SK-N-SH (cell line): ENCODE measurements at regions not wholly inside any gene's neighbourhood (a gene's known extent, or its start where the extent isn't known, plus 50 kb on each side); places are given as distances from the start of the nearest gene placed in this dataset.

ENCODE experiments used
- CTCF ChIA-PET: fragments of 300-600, 350-600 bp; formaldehyde crosslinking; extraction: SDS; loops from one replicate; lab custom pipeline; 2021; lab: Yijun Ruan, JAX
- POLR2A ChIA-PET: fragments of 350-600 bp; sonication (Branson Sonifier 250); formaldehyde crosslinking; extraction: SDS; loops from one replicate; lab custom pipeline; 2020; ENCODE audit warnings: antibody characterized with exemption, inconsistent platforms; lab: Yijun Ruan, JAX
- DNase-seq: peaks from one replicate; pipeline ENCODE4 v3.0.0; 2012
- H2AFZ ChIP-seq: fragments of 200-600 bp; sonication (generic); 2 replicates; pipeline ENCODE4 v1.8.1; 2016; ENCODE audit warnings: antibody characterized with exemption, mild to moderate bottlenecking, low read depth
- H3F3A ChIP-seq: fragments of 200-600 bp; sonication (generic); replicated peaks from 2 replicates; pipeline ENCODE3; 2016; ENCODE audit warnings: antibody characterized with exemption, mild to moderate bottlenecking; ENCODE audit not compliant: insufficient read depth
- H3K27ac ChIP-seq, 2 experiments: fragments of 200-500 bp in 1 of 2; fragments of 200-600 bp in 1 of 2; sonication (Bioruptor generic) in 1 of 2; sonication (generic), shearing (Covaris generic) in 1 of 2; 2 replicates each; pipeline versions ENCODE4 v1.5.1 to v1.6.1; 2014 to 2016; ENCODE audit warnings: low read depth in 2 of 2, inconsistent platforms in 1 of 2, low read length in 1 of 2, mild to moderate bottlenecking in 1 of 2, mixed read lengths in 1 of 2
- H3K27me3 ChIP-seq: fragments of 200-600 bp; sonication (generic), shearing (Covaris generic); 2 replicates; pipeline ENCODE4 v1.6.1; 2016; ENCODE audit warnings: mixed run types; ENCODE audit not compliant: insufficient read depth
- H3K36me3 ChIP-seq, 2 experiments: fragments of 200-500 bp in 1 of 2; fragments of 200-600 bp in 1 of 2; sonication (Bioruptor generic) in 1 of 2; sonication (generic) in 1 of 2; replicated peaks in 1 of 2; 2 replicates each; pipeline versions ENCODE3 to v1.5.1; 2014 to 2016; ENCODE audit warnings: low read length in 1 of 2, mild to moderate bottlenecking in 1 of 2; ENCODE audit not compliant: insufficient read depth in 2 of 2, control insufficient read depth in 1 of 2
- H3K4me1 ChIP-seq, 2 experiments: fragments of 200-500 bp in 1 of 2; fragments of 200-600 bp in 1 of 2; sonication (Bioruptor generic) in 1 of 2; sonication (generic), shearing (Covaris generic) in 1 of 2; 2 replicates each; pipeline versions ENCODE4 v1.5.1 to v1.6.1; 2014 to 2016; ENCODE audit warnings: low read depth in 1 of 2, low read length in 1 of 2, mixed run types in 1 of 2; ENCODE audit not compliant: insufficient read depth in 2 of 2, control insufficient read depth in 1 of 2
- H3K4me2 ChIP-seq: fragments of 200-600 bp; sonication (generic), shearing (Covaris generic); 2 replicates; pipeline ENCODE4 v1.6.1; 2017; ENCODE audit warnings: mixed run types
- H3K4me3 ChIP-seq, 2 experiments: fragments of 200-500 bp in 1 of 2; fragments of 200-600 bp in 1 of 2; sonication (Bioruptor generic) in 1 of 2; sonication (generic), shearing (Covaris generic) in 1 of 2; 2 replicates each; pipeline versions ENCODE4 v1.5.1 to v1.8.1; 2014 to 2016; ENCODE audit warnings: low read depth in 2 of 2, inconsistent platforms in 1 of 2, low read length in 1 of 2, mild to moderate bottlenecking in 1 of 2, mixed read lengths in 1 of 2, moderate library complexity in 1 of 2
- H3K79me2 ChIP-seq: fragments of 200-600 bp; sonication (generic); 2 replicates; pipeline ENCODE4 v1.8.1; 2017; ENCODE audit warnings: mild to moderate bottlenecking; ENCODE audit not compliant: insufficient read depth
- H3K9ac ChIP-seq: fragments of 200-600 bp; sonication (generic); 2 replicates; pipeline ENCODE4 v1.6.1; 2017; ENCODE audit warnings: mixed run types
- H3K9me2 ChIP-seq: fragments of 200-600 bp; sonication (generic); 2 replicates; pipeline ENCODE4 v1.6.1; 2017; ENCODE audit warnings: mixed run types
- H3K9me3 ChIP-seq: fragments of 200-600 bp; sonication (generic); 2 replicates; pipeline ENCODE4 v1.6.1; 2017; ENCODE audit warnings: mixed run types, mild to moderate bottlenecking, moderate library complexity
- H4K20me1 ChIP-seq: fragments of 200-600 bp; sonication (generic); 2 replicates; pipeline ENCODE4 v1.6.1; 2017; ENCODE audit warnings: mild to moderate bottlenecking, mixed run types; ENCODE audit not compliant: insufficient read depth
- CTCF ChIP-seq: fragments of 200-600 bp; sonication (generic); IDR thresholded peaks from 2 replicates; pipeline ENCODE4 v1.6.1; 2017; ENCODE audit warnings: antibody characterized with exemption, mild to moderate bottlenecking, moderate library complexity
- ELF1 ChIP-seq: IDR thresholded peaks from 2 replicates; pipeline ENCODE4 v1.4.0; 2012
- EZH2phosphoT487 ChIP-seq: fragments of 200-600 bp; sonication (generic); IDR thresholded peaks from 2 replicates; pipeline ENCODE4 v1.6.1; 2017; ENCODE audit warnings: low read depth, mixed run types, mild to moderate bottlenecking, antibody characterized with exemption, moderate library complexity, borderline replicate concordance
- FOSL2 ChIP-seq: IDR thresholded peaks from 2 replicates; pipeline ENCODE4 v1.4.0; 2012; ENCODE audit warnings: low read depth, mild to moderate bottlenecking, moderate library complexity, borderline replicate concordance
- FOXJ3 ChIP-seq: sonication (generic); formaldehyde crosslinking; IDR thresholded peaks from 2 replicates; pipeline ENCODE4 v1.5.1; 2020; ENCODE audit warnings: mild to moderate bottlenecking, missing genetic modification reagents
- FOXM1 ChIP-seq: IDR thresholded peaks from 2 replicates; pipeline ENCODE4 v1.4.0; 2012; ENCODE audit warnings: low read depth, mild to moderate bottlenecking
- JUND ChIP-seq: IDR thresholded peaks from 2 replicates; pipeline ENCODE4 v1.4.0; 2012
- MXI1 ChIP-seq: IDR thresholded peaks from 2 replicates; pipeline ENCODE4 v1.6.1; 2012; ENCODE audit warnings: mild to moderate bottlenecking, low read depth, low read length, improper control_type of control experiment
- POLR2AphosphoS5 ChIP-seq: IDR thresholded peaks from 2 replicates; pipeline ENCODE4 v1.6.1; 2012; ENCODE audit warnings: low read depth, low read length
- RXRA ChIP-seq: IDR thresholded peaks from 2 replicates; pipeline ENCODE4 v1.4.0; 2012; ENCODE audit warnings: low read depth, mild to moderate bottlenecking, borderline replicate concordance
- TAF1 ChIP-seq: IDR thresholded peaks from 2 replicates; pipeline ENCODE4 v1.6.1; 2012; ENCODE audit warnings: low read depth, mild to moderate bottlenecking, low read length, moderate library complexity, borderline replicate concordance
- TCF12 ChIP-seq: IDR thresholded peaks from 2 replicates; pipeline ENCODE4 v1.4.0; 2012
- YY1 ChIP-seq: IDR thresholded peaks from 2 replicates; pipeline ENCODE4 v1.4.0; 2012; ENCODE audit warnings: low read depth, mild to moderate bottlenecking
- WGBS: methylation state at CpG from one replicate; pipeline ENCODE4 v1.1.6; 2017; ENCODE audit warnings: low lambda C conversion rate; 5-methylcytosine and 5-hydroxymethylcytosine counted together
- TF ChIP-seq, protein P1 (sequence below): IDR thresholded peaks from 2 replicates; pipeline ENCODE4 v1.4.0; 2012; ENCODE audit warnings: low read depth, borderline replicate concordance
- TF ChIP-seq, protein P2 (sequence below): IDR thresholded peaks from 2 replicates; pipeline ENCODE4; 2012

- no peak overlapping the region for H3K9ac ChIP-seq
- DNase-seq, result no peak
- no peaks in the 10 kb centered on the region for H3F3A ChIP-seq
- H3K4me1 ChIP-seq, result no peaks in the 10 kb centered on the region; a peak in 1 of 4 replicates
- no peaks in the 10 kb centered on the region for H3K79me2 ChIP-seq
- no peaks in the 10 kb centered on the region for H3K9me2 ChIP-seq
- H4K20me1 ChIP-seq, result no peaks in the 10 kb centered on the region
- H3K36me3 ChIP-seq, result no peaks in the 10 kb centered on the region
- no peaks in the 10 kb centered on the region for H3K9me3 ChIP-seq
- no peak overlapping the region for H3K4me3 ChIP-seq
- POLR2A ChIA-PET, result no interaction called here
- no peak overlapping the region for H3K27ac ChIP-seq
- H3K27me3 ChIP-seq, result no peaks in the 10 kb centered on the region
- CTCF ChIA-PET, result no interaction called here
- TF ChIP-seq FOXJ3 (CRISPR knock-in tag) (no peak), CTCF (no peak), MXI1 (no peak), YY1 (no peak), POLR2AphosphoS5 (no peak)
- H2AFZ ChIP-seq, result no peak overlapping the region
- 22% methylated on average over 3 of the region's 3 CpGs for WGBS
- no peak overlapping the region for H3K4me2 ChIP-seq
Observed at GRCh38 chr7:52120912-52121311, 804.3 kb upstream of the COBL start.

- Histone ChIP-seq H3K27me3 (no peaks in the 10 kb centered on the region), H3K79me2 (no peaks in the 10 kb centered on the region), H3K9ac (no peak overlapping the region), H3F3A (no peaks in the 10 kb centered on the region), H2AFZ (no peak overlapping the region), H3K4me1 (no peaks in the 10 kb centered on the region; a peak in 1 of 4 replicates), H3K4me2 (no peak overlapping the region), H3K9me2 (no peaks in the 10 kb centered on the region), H3K4me3 (no peak overlapping the region), H3K36me3 (no peaks in the 10 kb centered on the region), H4K20me1 (no peaks in the 10 kb centered on the region), H3K9me3 (no peaks in the 10 kb centered on the region), H3K27ac (no peak overlapping the region)
- 7% methylated on average over 2 of the region's 2 CpGs for WGBS
- no peak for DNase-seq
- ChIA-PET CTCF (no interaction called here), POLR2A (no interaction called here)
- TF ChIP-seq TCF12, result no peak
- no peak for TF ChIP-seq EZH2phosphoT487
- TF ChIP-seq FOSL2, result no peak
- no peak for TF ChIP-seq FOXM1
- no peak for TF ChIP-seq ELF1
- TF ChIP-seq JUND, result no peak
- TF ChIP-seq FOXJ3 (CRISPR knock-in tag), result no peak
- TF ChIP-seq MXI1, result no peak
- TF ChIP-seq, protein P1, sequence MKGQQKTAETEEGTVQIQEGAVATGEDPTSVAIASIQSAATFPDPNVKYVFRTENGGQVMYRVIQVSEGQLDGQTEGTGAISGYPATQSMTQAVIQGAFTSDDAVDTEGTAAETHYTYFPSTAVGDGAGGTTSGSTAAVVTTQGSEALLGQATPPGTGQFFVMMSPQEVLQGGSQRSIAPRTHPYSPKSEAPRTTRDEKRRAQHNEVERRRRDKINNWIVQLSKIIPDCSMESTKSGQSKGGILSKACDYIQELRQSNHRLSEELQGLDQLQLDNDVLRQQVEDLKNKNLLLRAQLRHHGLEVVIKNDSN, result no peak
- no peak for TF ChIP-seq TAF1
- no peak for TF ChIP-seq CTCF
- TF ChIP-seq, protein P2, sequence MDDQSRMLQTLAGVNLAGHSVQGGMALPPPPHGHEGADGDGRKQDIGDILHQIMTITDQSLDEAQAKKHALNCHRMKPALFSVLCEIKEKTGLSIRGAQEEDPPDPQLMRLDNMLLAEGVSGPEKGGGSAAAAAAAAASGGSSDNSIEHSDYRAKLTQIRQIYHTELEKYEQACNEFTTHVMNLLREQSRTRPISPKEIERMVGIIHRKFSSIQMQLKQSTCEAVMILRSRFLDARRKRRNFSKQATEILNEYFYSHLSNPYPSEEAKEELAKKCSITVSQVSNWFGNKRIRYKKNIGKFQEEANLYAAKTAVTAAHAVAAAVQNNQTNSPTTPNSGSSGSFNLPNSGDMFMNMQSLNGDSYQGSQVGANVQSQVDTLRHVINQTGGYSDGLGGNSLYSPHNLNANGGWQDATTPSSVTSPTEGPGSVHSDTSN, result no peak
- TF ChIP-seq RXRA, result no peak
Observed at GRCh38 chr7:52119537-52119936, 802.9 kb upstream of the COBL start.
